Left renal pelvis (tissue), 4 donors: ENCODE measurements at regions not wholly inside any gene's neighbourhood (a gene's known extent, or its start where the extent isn't known, plus 50 kb on each side); places are given as distances from the start of the nearest gene placed in this dataset.
"Not testable (repeated sequence)": the region's sequence is repeated elsewhere in the genome, so short reads cannot be mapped to it uniquely, and the experiment has no call there.

ENCODE experiments used
- DNase-seq, 4 donors: peaks; one replicate each; pipeline ENCODE4 v3.0.0-alpha.2; 2013; ENCODE audit warnings: low read depth in 4 of 4, low spot score in 3 of 4

DNA sequence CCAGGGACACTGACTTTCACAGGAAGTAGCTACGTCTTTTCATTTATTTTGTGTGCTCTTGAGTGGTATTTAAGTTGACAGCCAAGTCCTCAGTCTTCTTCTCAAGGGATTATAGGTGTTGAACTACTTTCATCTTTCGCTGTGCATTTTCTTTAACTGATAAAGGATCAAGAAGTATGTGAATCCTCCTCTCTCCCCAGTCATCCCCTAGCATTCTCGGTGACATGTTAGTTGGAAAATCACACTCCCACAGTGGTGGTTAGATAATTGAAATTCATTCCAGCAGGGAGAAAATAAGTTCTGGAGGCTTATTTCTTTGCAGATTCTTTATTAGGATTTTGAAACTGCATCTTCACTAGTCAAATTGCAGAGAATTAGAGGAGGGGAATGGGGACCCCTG is 569.4 kb downstream of the MEI4 start:
- DNase-seq = no peak

DNA sequence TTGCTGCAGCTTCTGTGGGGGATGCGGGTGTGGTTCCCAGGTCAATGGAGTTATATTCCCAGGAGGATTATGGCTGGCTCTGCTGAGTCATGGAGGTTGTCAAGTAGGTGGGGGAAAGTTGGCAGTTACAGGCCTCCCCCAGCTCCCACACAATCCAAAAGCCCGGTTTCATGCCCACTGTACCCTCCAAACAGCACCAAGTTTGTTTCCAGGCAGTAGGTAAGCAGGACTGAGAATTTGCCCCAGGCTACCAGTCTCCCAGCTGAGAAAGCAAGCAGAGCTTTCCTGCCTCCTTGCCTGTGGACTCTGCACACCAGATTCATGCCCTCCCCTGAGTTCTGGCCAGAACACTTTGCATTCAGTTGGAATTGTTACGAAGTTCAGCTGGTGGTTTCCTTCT is 578.2 kb downstream of the MEI4 start:
- no peak for DNase-seq

DNA sequence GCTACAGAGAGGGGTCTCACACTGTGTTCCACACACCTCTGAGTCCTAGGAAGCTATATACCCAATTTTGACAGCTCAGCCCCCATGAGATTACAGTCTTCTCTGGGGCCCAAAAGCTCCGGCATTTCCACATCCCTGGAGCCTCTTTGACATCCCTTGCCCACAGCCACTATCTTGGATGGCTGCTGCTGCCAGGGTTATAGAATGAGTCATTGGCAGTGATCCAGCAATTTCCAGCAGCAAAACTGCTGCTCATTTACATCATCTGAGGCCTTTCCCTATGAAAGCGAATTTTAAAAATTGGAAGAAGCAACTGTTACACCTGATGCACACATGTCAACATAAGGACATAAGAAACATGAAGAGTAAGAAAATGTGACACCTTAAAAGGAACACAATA is 590.7 kb downstream of the MEI4 start:
- DNase-seq = no peak

GRCh38 chr6:78251931-78252330 is 599.1 kb downstream of the MEI4 start:
- no peak for DNase-seq

DNA sequence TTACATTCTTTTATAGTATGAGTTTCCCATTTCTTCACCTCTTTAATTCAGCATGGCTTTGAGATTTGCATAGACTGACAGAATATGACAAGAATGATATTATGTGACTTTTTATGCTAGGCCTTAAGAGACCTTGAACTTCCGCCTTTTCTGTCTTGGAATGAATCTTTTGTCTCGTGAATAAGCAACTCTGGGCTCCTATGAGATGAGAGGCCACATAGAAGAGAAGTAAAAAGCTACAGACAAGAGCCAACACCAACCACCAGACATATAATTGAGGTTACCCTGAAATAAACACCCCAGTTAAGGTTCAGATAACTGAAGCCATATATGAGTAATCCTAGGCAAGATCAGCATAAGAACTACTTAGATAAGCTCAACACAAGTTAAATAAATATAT is 600.8 kb downstream of the MEI4 start:
- no peak for DNase-seq

GRCh38 chr6:78259935-78260334 is 607.1 kb downstream of the MEI4 start:
- no peak for DNase-seq

DNA sequence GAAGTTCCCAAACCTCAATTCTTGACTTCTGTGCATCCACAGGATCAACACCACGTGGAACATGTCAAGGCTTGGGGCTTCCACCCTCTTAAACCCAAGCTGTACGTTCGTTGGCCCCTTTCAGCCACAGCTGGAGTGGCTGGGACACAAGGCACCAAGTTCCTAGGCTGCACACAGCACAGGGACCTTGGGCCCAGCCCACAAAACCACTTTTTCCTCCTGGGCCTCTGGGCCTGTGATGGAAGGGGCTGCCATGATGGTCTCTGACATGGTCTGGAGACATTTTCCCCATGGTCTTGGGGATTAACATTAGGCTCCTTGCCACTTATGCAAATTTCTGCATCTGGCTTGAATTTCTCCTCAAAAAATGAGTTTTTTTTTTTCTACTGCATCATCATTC is 606.9 kb upstream of the IRAK1BP1 start:
- not testable (repeated sequence) for DNase-seq

GRCh38 chr6:78268591-78269452 is 598.5 kb upstream of the IRAK1BP1 start:
- no peak for DNase-seq

- DNase-seq = no peak
These were observed 566.5 kb upstream of the IRAK1BP1 start for GRCh38 chr6:78300885-78301284.

- no peak for DNase-seq
These were observed 564.9 kb upstream of the IRAK1BP1 start for GRCh38 chr6:78302411-78302810.

- DNase-seq = no peak
These were observed 559.3 kb upstream of the IRAK1BP1 start for GRCh38 chr6:78308025-78308424.

DNA sequence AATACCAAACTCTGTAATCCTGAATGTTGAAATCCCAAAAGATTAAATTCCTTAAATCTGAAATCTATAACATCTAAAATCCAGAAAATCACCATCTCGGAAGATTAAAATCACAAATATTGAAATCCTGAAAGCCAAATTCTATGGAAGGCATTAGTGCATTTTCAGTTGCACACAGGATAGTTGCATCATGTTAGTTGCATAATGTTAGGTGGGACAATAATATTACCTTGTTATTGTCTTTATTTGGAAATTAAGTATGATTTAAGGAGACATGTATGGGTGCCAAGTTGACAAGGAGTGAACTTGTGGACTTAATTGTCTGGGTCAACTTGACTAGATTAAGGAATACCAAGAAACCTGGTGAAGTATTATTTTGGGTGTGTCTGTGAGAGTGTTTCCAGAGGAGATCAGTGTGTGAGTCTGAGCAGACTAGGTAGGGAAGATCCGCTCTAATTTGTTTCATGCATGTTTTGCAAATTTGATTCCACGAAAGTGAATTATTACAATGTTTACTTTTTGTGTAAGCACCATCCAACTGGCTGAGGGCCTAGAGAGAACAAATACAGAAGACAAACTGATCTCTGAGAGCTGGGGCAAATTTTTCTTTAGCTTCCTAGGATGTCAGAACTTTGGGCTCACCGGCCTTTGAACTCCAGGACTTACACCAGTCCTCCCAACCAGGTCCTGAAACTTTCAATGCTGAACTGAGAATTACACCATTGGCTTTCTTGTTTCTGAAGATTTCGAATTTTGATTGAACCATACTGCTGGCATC is 545.1 kb upstream of the IRAK1BP1 start:
- DNase-seq = no peak

DNA sequence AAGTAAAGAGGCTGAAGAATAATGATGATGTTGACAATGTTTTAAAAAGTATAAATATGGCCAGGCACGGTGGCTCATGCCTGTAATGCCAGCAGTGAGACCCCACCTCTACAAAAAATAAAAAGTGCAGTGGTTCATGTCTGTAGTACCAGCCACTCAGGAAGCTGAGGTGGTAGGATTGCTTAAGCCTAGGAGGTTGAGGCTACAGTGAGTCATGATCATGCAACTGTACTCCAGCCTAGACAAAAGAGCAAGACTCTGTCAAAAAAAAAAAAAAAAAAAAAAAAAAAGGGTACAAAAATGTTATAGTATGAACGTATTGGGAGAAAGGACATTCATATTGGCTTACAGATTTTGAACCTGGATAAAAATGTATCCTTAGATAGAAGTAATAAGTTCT is 543.1 kb upstream of the IRAK1BP1 start:
- DNase-seq = no peak

GRCh38 chr6:78340755-78341154 is 526.6 kb upstream of the IRAK1BP1 start:
- DNase-seq = no peak

- no peak for DNase-seq
These were observed 521.5 kb upstream of the IRAK1BP1 start for GRCh38 chr6:78345882-78346281.

GRCh38 chr6:78347191-78347916 is 520.0 kb upstream of the IRAK1BP1 start:
- DNase-seq = no peak

GRCh38 chr6:78353040-78353439 is 514.3 kb upstream of the IRAK1BP1 start:
- no peak for DNase-seq

- DNase-seq = no peak
These were observed 503.7 kb upstream of the IRAK1BP1 start for GRCh38 chr6:78363688-78364087.

GRCh38 chr6:78365473-78365872 is 501.9 kb upstream of the IRAK1BP1 start:
- no peak for DNase-seq

GRCh38 chr6:78377056-78377455 is 490.3 kb upstream of the IRAK1BP1 start:
- DNase-seq = no peak

- DNase-seq = no peak
These were observed 487.4 kb upstream of the IRAK1BP1 start for GRCh38 chr6:78379982-78380381.
